Ovary (tissue), 3 donors: ENCODE measurements at regions not wholly inside any gene's neighbourhood (a gene's known extent, or its start where the extent isn't known, plus 50 kb on each side); places are given as distances from the start of the nearest gene placed in this dataset.

ENCODE experiments used
- POLR2A ChIP-seq: fragments of 450-650 bp; IDR thresholded peaks from one replicate; pipeline ENCODE4 v1.6.1; 2017; ENCODE audit warnings: antibody characterized with exemption, mild to moderate bottlenecking, moderate library complexity
- TF ChIP-seq, protein P1 (sequence below), 3 donors: fragments of 450-650 bp in 2 of 3; fragments of 200-600 bp in 1 of 3; IDR thresholded peaks; one replicate each; pipeline versions ENCODE4 v1.5.1 to v1.8.0; 2016 to 2022; ENCODE audit warnings: antibody characterized with exemption in 3 of 3, mild to moderate bottlenecking in 1 of 3
- donor health status: DM: no; HTN: no; CAD: no.

- TF ChIP-seq, protein P1, sequence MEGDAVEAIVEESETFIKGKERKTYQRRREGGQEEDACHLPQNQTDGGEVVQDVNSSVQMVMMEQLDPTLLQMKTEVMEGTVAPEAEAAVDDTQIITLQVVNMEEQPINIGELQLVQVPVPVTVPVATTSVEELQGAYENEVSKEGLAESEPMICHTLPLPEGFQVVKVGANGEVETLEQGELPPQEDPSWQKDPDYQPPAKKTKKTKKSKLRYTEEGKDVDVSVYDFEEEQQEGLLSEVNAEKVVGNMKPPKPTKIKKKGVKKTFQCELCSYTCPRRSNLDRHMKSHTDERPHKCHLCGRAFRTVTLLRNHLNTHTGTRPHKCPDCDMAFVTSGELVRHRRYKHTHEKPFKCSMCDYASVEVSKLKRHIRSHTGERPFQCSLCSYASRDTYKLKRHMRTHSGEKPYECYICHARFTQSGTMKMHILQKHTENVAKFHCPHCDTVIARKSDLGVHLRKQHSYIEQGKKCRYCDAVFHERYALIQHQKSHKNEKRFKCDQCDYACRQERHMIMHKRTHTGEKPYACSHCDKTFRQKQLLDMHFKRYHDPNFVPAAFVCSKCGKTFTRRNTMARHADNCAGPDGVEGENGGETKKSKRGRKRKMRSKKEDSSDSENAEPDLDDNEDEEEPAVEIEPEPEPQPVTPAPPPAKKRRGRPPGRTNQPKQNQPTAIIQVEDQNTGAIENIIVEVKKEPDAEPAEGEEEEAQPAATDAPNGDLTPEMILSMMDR (IDR thresholded peaks at IDR 0.05) = no peak
- no peak for TF ChIP-seq POLR2A
Measured at GRCh38 chr3:150035301-150035779, 64.6 kb upstream of the PFN2 start.
